OCI-LY7 (cell line): ENCODE measurements at regions not wholly inside any gene's neighbourhood (a gene's known extent, or its start where the extent isn't known, plus 50 kb on each side); places are given as distances from the start of the nearest gene placed in this dataset.

Source experiments
- EZH2phosphoT487 ChIP-seq: fragments of 200-600 bp; sonication (generic); IDR thresholded peaks from 2 replicates; pipeline ENCODE4 v1.6.1; 2018; ENCODE audit warnings: low read depth, borderline replicate concordance, mild to moderate bottlenecking, mixed run types, antibody characterized with exemption, low read length, moderate library complexity, mixed read lengths
- TF ChIP-seq, protein P1 (sequence below): fragments of 200-600 bp; sonication (generic); conservative IDR thresholded peaks from 2 replicates; pipeline ENCODE4 v1.5.1; 2014; ENCODE audit warnings: mild to moderate bottlenecking, antibody characterized with exemption, low read length, moderate library complexity, mixed read lengths

GRCh38 chr10:131753336-131753735 lies 147.5 kb upstream of the PPP2R2D start:
- TF ChIP-seq, protein P1, sequence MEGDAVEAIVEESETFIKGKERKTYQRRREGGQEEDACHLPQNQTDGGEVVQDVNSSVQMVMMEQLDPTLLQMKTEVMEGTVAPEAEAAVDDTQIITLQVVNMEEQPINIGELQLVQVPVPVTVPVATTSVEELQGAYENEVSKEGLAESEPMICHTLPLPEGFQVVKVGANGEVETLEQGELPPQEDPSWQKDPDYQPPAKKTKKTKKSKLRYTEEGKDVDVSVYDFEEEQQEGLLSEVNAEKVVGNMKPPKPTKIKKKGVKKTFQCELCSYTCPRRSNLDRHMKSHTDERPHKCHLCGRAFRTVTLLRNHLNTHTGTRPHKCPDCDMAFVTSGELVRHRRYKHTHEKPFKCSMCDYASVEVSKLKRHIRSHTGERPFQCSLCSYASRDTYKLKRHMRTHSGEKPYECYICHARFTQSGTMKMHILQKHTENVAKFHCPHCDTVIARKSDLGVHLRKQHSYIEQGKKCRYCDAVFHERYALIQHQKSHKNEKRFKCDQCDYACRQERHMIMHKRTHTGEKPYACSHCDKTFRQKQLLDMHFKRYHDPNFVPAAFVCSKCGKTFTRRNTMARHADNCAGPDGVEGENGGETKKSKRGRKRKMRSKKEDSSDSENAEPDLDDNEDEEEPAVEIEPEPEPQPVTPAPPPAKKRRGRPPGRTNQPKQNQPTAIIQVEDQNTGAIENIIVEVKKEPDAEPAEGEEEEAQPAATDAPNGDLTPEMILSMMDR, result no peak
- TF ChIP-seq EZH2phosphoT487, result no peak
